ENCODE measurements at regions not wholly inside any gene's neighbourhood (a gene's known extent, or its start where the extent isn't known, plus 50 kb on each side); places are given as distances from the start of the nearest gene placed in this dataset.

DNA sequence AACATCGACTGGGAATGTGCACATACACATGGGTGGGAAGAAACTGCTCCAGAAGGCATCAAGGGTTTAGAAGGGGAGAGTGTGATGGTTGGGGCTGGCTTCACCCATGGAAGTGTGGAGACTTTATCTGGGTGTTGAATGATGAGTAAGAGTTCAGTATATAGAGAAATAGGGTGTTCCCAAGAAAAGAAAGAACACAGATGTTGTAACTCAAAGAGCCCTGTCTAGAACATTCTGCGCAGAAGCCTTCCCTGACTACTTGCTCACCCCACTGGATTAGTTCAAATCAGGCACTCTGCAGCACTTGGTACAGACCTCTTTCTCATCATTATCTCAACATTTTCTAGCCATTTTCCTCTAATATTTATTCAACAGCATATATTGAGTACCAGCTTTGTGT, 491.7 kb downstream of the SNAPC1 start (continued):
- TF ChIP-seq ZNF138 (CRISPR knock-in tag; IDR thresholded peaks at IDR 0.05; ENCODE audit: low read depth) (no peak), ZNF441 (CRISPR knock-in tag; IDR thresholded peaks at IDR 0.05; ENCODE audit: borderline replicate concordance) (no peak), ZNF777 (CRISPR knock-in tag; IDR thresholded peaks at IDR 0.05) (no peak)

DNA sequence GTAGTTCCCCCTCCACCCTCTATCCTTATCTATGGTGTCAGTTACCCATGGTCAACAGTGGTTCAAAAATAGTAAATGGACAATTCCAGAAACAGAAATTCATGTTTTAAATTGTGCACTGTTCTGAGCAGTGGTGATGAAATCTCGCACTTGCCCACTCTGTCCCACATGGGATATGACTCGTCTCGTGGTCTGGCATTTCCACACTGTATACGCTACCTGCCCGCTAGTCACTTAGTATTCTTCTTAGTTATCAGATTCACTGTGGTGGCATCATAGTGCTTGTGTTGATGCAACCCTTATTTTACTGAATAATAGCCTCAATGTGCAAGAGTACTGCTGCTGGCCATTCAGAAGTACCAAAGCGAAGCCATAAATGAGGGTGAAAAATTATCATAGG, 507.0 kb downstream of the SNAPC1 start:
- Histone ChIP-seq H3K27ac (ENCODE audit: extremely low read length, insufficient read depth, low read length) (no peak overlapping the region), H3K9me3 (ENCODE audit: low read length) (no peaks in the 10 kb centered on the region), H3K79me2 (ENCODE audit: insufficient read depth, low read length) (no peaks in the 10 kb centered on the region), H3K4me3 (replicated peaks in 1 of 3; ENCODE audit: insufficient read depth in 1 of 3, low read depth in 2 of 3, low read length in 3 of 3) (no peak overlapping the region), H4K20me1 (ENCODE audit: insufficient read depth, low read length) (no peaks in the 10 kb centered on the region), H2AFZ (ENCODE audit: low read length) (no peak overlapping the region), H3K36me3 (replicated peaks in 1 of 2; ENCODE audit: control insufficient read depth in 1 of 2, insufficient read depth in 2 of 2, low read length in 2 of 2) (no peaks in the 10 kb centered on the region), H3K9ac (ENCODE audit: insufficient read depth, low read depth, low read length) (no peak overlapping the region), H3K4me1 (ENCODE audit: insufficient read depth, low read length) (no peaks in the 10 kb centered on the region), H3K27me3 (ENCODE audit: control insufficient read depth in 1 of 2, insufficient read depth in 2 of 2, low read length in 2 of 2) (no peaks in the 10 kb centered on the region), H3K4me2 (ENCODE audit: low read depth, low read length) (no peak overlapping the region)
- no TSS peak for BruUV-seq (replicated peaks)
- ChIA-PET CTCF (ENCODE audit: low intra/inter-chr PET ratio, low total read pairs) (no interaction called here), POLR2A (no interaction called here)
- no peak for ATAC-seq
- no peak for FAIRE-seq
- no peak for DNase-seq (ENCODE audit: low spot score)
- in situ Hi-C loops (cut with HindIII; ENCODE audit: extremely low pct_ligation_motif_present, low pct_unique_long_range_greater_than_20kb): no loop called here
- 2% methylated on average over 6 of the region's 6 CpGs for WGBS (ENCODE audit: low lambda C conversion rate)
- TF ChIP-seq HNRNPH1 (optimal IDR thresholded peaks at IDR 0.05; ENCODE audit: low read depth, low read length) (no peak), ZNF737 (CRISPR knock-in tag; IDR thresholded peaks at IDR 0.05; ENCODE audit: borderline replicate concordance) (no peak), EEA1 (CRISPR knock-in tag; IDR thresholded peaks at IDR 0.05; ENCODE audit: borderline replicate concordance) (no peak), GLI4 (CRISPR knock-in tag; IDR thresholded peaks at IDR 0.05; ENCODE audit: borderline replicate concordance) (no peak)
- TF ChIP-seq, protein P1, sequence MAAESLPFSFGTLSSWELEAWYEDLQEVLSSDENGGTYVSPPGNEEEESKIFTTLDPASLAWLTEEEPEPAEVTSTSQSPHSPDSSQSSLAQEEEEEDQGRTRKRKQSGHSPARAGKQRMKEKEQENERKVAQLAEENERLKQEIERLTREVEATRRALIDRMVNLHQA (CRISPR knock-in tag; IDR thresholded peaks at IDR 0.05): no peak
- TF ChIP-seq, protein P2, sequence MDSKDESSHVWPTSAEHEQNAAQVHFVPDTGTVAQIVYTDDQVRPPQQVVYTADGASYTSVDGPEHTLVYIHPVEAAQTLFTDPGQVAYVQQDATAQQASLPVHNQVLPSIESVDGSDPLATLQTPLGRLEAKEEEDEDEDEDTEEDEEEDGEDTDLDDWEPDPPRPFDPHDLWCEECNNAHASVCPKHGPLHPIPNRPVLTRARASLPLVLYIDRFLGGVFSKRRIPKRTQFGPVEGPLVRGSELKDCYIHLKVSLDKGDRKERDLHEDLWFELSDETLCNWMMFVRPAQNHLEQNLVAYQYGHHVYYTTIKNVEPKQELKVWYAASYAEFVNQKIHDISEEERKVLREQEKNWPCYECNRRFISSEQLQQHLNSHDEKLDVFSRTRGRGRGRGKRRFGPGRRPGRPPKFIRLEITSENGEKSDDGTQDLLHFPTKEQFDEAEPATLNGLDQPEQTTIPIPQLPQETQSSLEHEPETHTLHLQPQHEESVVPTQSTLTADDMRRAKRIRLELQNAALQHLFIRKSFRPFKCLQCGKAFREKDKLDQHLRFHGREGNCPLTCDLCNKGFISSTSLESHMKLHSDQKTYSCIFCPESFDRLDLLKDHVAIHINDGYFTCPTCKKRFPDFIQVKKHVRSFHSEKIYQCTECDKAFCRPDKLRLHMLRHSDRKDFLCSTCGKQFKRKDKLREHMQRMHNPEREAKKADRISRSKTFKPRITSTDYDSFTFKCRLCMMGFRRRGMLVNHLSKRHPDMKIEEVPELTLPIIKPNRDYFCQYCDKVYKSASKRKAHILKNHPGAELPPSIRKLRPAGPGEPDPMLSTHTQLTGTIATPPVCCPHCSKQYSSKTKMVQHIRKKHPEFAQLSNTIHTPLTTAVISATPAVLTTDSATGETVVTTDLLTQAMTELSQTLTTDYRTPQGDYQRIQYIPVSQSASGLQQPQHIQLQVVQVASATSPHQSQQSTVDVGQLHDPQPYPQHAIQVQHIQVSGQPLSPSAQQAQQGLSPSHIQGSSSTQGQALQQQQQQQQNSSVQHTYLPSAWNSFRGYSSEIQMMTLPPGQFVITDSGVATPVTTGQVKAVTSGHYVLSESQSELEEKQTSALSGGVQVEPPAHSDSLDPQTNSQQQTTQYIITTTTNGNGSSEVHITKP (CRISPR knock-in tag; IDR thresholded peaks at IDR 0.05; ENCODE audit: low read depth): no peak
- intact Hi-C loops (cut with micrococcal nuclease; ENCODE audit: unreplicated experiment): no loop called here

All from HepG2 (cell line).